AG08395 (cell line): ENCODE measurements at regions not wholly inside any gene's neighbourhood (a gene's known extent, or its start where the extent isn't known, plus 50 kb on each side); places are given as distances from the start of the nearest gene placed in this dataset.
"Not testable (repeated sequence)": the region's sequence is repeated elsewhere in the genome, so short reads cannot be mapped to it uniquely, and the experiment has no call there.

Experiments
- DNase-seq: peaks from one replicate; pipeline ENCODE4 v3.0.0; 2012; ENCODE audit warnings: mixed read lengths, low spot score

DNA sequence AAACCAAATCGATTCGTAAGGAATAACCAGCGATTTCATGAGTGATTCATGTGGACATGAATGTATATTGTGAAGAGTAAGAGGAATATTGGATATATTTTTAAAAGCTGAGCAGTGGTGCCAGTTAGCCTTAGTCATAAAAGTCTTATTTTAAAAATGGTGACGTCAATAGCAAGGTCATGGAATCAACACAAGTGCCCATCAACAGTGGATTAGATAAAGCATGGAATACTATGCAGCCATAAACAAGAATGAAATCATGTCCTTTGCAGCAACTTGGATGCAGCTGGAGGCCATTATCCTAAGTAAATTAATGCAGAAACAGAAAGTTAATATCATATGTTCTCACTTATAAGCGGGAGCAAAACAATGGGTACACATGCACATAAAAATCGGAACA is 89.0 kb upstream of the STOX2 start:
- no peak for DNase-seq

DNA sequence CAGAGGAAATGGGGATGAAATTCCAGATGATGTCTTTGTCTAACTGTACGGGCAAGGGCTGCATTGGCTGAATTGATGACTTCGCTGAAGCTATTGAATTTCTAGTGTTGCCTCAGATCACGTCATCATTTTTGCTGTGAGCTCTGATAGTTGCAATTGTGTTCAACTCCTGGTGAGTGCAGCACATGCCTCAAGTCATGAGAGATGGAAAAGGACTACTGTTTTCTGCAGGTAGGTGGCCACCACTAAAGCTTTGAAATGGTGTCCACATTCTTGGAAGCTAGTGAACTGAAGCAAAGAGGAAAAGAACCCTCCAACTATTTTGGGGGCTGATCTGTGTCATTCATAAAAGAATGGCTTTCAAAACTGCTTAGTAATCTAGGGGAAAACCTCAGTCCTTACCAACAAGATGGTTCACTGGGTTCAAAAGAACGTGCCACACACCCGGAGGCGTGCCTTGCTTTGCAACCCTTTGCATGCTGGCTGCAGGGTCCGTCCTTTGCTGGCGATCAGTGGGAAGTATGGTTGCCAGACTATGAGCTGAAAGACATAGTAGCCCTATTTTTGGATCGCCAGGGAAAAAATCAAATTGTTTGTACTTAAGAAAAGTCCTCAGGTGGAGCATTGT is 88.1 kb upstream of the STOX2 start:
- no peak for DNase-seq

DNA sequence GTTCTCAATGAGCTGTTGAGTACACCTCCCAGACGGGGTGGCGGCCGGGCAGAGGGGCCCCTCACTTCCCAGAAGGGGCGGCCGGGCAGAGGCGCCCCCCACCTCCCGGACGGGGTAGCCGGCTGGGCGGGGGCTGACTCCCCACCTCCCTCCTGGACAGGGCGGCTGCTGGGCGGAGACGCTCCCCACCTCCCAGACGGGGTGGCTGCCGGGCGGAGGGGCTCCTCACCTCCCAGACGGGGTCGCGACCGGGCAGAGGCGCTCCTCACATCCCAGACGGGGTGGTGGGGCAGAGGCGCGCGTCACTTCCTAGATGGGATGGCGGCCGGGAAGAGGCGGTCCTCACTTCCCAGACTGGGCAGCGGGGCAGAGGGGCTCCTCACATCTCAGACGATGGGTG is 86.5 kb upstream of the STOX2 start:
- not testable (repeated sequence) for DNase-seq

DNA sequence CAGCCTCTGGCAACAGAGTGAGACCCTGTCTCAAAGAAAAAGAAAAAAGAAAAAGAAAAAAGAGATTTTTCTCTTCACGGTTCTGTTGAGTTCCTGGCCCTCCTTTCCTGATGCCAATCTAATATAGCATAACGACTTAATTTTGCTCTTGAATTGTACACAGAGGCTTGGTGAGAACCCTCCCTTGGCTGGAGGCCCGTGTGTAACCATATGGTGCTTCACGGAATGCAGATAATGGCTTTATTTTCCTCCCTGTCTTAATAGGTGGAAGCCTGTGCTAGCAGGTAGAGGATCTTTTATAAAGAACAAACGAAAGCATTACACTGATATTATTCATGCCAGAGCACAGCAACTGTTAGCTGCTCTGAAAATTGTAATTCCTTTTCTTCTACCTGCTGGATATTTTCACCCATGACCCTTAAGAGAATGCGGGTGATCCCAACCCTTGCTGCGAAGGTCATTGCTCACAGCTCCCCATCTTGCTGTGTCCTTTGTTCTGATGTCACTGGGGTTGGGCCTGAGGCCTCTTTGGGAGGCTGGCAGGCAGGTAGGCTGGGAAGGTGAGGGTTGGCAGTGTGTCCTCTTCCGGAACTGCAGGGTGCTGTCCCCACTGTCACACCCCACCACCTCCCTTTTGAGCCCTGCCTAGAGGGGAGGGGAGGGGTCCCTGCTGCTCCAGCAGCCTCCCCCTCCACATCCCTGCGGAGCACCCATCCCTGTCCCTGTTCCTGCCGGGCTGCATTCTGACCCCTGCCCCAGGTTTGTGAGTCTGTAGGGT is 83.8 kb upstream of the STOX2 start:
- DNase-seq, result no peak

DNA sequence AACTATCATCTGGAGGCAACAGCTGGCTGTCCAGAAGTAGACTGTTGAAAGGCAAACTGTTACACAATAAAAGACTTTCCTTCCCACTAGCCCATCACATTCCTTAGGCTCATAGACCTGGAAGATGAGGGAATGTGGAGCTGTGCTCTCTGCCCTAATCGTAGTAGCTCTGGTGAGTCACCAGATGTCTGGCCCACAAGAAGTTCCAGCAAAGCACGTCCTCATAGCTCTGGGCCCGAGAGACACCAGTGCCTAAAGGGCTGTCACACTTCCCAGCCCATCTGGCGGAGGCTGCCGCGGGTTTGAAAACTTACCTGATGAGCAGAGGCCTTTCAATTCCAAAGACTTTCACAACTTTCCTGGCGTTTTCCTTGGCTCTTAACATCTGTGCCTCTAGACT is 81.7 kb upstream of the STOX2 start:
- DNase-seq, result peak; percentile 62

DNA sequence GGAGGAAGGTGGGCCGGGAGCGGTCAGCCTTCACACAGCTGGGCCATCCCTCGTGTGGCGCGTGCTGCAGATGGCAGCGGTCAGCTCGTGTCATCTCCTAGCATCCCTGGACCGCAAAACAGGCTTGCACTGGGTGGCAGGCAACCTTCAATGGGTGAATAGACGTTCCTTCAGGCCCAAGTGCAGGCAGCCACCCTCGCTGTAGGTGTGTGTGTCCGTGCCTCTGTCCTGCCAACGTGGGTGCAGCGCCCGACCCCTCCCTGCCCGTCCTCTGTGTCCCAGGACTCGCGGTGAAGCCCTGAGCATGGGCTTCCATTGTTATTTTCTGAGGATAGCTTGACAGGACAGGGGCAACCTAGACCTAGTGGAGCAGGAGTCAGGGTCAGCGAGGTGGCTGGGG is 79.8 kb upstream of the STOX2 start:
- no peak for DNase-seq

DNA sequence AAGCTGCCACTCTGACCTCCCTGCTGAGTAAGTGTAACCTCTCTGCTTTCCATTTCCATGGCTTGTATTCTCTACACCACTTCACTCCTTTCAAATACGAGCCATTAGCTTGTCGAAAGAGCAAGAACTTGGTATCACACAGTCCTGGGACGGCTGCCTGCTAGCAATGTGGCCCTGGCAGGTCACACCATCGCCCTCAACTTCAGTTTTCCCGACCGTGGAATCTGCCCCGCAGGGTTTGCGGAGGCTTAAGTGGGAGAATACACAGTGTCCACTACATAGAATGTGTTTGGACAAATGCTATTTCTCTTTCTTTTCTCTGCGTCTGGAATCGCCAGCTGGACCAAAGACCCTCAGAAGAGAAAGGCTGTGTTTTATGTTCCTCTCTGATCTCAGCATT is 78.6 kb upstream of the STOX2 start:
- no peak for DNase-seq

DNA sequence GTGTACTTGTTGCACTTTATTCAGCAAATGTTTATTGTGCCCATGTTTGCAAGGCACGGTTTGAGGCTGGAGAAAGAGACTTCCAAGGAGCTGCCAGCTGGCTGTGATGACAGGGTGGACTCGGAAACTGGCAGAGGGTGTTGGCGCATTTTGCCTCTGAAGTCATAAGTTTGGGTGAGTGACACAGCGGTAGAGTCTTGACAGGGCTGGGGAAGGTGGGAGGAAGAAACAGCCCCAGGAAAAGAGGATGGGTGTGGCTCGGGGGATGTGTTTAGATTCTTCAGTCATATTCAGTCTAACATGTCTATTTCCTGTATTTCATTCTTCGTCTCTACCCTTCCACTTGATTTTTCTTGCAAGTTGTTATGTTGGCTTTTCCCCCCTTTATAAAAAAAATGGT is 77.0 kb upstream of the STOX2 start:
- DNase-seq, result no peak

DNA sequence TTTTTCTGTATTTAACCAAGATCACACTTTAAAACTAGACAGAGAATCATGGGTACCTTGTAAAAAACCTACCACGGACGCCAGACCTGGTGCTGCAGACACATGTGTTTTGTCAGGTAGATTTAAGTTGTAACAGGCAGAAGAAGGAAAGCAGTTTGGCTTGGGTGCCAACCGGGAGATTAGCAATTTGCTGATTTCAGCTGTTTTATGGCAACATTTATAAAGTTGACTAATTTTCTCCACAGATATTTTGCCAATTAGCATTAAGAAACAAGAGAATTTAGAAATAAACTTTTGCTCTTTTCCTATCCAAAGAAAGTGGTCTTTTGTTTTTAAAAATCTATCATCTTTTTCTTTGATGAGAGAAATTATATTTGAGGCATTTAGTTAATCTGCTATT is 76.3 kb upstream of the STOX2 start:
- no peak for DNase-seq

DNA sequence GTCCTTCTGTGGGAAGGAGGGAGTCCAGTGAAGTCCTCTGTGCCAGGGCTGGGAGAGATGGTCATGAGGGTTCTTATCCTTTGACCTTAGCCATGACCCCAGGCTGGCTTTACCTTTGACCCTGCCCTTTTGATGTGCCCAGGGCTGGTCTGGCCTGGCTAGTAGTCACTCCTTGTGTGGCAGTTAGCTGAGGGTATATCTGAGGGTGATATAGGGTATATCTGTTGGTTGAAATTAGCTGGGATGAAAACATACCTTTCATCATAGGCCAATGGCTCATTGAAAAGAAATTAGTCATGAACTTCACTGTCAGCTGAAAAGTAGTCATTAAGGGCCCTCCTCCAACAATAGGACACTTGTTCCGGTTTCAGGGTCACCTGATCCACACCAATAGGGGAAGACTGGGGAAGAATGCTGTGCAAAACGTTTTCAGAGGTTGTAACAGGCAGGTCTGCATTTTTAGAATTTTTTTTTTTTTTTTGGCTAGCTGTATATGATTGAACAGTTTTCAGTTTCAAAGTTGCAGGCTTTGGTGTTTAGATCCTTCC is 74.6 kb upstream of the STOX2 start:
- no peak for DNase-seq

DNA sequence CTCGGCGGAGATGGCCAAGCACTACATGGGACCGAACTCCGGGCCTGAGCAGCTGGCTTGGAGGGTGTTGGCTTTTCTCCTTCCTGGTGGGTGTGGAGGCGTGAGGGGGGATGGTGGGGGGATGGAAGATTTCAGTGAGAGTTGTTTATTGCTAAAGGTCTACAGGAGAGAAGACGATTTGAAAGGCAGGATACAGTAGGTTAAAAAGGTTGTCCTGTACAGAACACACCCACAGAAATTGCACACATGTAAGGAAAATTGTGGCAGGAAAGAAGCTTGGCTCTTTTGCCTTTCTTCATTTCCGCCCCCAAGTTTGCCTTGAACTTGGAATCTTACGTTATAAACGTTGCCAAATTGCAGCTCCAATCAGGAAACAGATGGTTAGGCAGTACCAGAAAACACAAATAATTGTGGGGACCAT is 74.1 kb upstream of the STOX2 start:
- no peak for DNase-seq

DNA sequence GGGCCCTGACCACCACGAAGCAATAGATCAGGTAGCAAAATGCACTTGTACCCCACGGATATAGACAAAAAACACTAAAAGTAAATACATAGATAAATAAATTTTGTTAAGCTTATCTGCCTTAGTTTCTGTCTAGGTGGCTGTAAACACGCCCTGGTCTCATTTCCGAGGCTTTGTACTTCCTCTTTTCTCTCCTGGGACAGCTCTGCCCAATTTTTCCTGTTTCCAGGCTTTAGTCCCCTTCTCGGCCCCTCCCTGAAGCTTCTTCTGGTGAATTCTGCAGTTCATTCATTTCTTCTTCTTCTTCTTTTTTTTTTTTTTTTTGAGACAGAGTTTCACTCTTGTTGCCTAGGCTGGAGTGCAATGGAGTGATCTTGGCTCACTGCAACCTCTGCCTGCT is 73.4 kb upstream of the STOX2 start:
- DNase-seq, result no peak

DNA sequence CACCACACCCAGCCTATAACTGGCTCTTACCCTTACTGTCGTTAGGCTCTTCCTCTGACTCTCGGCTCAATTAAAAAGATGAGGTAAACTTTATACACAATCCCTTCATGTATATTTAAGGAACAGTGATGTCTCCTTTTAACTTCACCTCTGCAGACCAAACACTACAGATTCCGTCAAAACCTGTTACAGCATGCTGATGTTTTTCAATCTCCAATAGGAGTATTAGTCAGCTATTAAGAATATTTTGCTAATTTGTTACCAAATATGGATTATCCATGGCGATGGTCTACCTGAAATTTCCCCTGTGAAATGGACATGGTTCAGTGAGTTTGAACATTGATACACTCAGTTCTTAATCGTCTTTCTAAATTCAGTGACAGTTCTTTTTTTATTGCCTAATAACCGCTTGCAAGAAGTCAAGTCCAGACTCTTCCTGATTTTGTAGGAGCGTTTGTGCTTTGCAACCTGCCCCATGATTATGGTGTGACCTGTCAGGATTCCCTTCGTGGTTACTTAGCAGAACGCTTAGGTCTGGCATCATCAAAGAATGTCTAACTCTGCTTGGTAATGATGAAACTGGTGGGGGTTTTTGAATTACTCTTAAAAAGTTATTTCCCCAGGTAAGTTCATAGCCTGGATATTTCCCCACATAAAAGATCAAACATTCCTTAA is 72.2 kb upstream of the STOX2 start:
- no peak for DNase-seq

DNA sequence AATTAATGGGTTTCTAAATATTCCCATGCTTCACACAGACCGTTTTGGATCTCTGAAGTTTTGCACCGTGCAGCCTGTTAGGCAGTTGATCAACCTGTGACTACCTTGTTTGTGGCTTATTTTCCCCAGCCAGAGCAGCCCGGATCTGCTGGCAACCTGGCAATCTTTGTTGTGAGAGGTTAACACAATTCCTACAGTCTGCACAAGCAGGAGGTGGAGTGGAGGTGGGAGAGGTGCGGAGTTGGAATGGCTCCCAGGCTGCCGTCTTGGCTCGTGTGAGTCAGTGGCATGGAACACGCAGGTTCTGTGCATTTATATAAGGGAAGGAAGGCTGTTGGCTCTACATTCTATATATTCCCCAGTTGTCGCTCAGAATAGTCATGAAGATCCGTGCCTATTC is 70.9 kb upstream of the STOX2 start:
- DNase-seq, result no peak

DNA sequence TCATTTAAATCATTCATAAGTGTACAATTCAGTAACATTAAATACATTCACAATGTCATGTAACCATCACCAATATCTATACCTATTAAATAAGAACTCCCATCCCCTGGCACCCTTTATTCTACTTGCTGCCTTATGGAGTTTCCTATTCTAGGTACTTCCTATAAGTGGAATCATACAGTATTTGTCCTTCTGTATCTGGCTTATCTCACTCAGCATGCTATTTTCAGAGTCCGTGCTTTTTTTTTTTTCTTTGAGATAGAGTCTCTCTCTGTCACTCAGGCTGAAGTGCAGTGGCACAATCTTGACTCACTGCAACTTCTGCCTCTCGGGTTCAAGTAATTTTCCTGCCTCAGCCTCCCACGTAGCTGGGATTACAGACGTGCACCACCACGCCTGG is 67.9 kb upstream of the STOX2 start:
- no peak for DNase-seq

DNA sequence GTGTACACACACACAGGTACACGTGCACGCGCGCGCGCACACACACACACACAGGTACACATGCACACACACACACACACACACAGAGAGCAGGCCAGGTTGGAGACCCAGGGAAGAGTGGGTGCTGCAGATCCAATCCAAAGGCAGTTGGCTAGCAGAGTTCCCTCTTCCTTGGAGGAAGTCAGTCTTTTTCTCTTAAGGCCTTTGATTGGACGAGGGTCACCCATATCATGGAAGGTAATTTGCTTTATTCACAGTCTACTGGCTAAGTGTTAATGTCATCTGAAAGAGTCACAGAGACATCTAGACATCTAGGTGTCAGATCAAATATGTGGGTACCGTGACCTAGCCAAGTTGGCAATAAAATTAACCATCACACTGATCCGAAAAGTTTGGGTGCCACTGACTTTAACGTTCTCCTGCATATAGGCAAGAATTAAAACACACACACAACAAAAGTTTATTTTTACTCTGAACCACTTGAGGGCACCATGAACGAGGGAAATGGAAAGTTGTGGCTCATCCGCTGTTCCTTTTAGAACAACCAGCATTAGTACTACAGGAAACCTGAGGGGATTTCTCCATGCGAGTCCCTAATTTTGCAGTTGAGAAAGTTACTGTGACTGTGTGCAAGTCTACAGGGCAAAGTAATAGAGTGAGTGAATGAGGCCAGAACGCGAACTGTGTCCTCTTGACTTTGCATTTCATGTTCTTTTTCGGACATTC is 66.0 kb upstream of the STOX2 start:
- no peak for DNase-seq

DNA sequence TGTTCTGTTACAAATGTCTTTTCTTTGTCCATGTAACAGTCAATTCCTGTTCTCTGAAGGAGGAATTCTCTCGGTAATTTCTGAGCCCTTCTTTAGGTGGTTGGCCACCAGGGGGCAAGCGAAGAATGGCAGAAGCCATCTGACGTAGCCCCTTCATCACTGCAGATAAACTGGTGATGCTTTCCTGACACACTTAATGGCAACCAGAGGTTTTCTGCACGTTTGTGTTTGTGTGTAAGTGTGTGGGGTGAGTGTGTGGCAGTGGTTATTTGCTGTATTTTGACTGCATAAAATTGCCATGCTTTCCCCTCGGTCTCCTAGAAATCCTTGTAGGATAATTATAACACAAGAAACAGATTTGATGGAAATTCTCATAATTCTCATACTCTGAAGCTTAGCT is 64.8 kb upstream of the STOX2 start:
- peak; percentile 74 for DNase-seq

DNA sequence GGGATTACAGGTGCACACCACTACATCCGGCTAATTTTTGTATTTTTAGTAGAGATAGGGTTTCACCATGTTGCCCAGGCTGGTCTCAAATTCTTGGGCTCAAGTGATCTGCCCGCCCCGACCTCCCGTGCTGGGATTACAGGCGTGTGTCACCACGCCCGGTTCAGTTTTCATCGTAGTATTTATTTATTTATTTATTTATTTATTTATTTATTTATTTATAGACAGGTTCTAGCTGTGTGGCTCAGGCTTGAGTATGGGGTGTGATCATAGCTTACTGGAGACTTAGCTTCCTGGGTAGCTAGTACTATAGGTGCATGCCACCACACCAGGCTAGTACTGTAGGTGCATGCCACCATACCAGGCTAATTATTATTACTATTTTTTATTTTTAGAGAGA is 64.1 kb upstream of the STOX2 start:
- DNase-seq, result no peak

DNA sequence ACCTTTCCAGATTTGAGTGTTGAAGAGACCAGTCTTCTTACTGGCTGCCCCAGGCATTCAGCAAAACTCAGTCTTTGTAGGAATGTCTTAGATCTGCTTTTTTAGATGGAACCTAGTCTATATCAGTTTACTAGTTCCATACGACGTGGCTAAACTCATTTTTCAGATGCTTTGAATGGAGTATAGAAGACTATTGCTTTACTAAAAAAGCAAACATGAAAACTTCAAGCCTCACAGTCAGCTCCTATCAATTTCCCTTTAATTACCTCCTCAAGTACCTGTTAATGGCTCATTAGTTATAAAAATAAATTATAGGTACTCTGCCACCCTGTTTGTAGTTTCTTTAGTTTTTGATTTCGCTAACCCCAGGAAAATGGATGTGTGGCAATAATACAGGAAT is 63.0 kb upstream of the STOX2 start:
- DNase-seq, result no peak

DNA sequence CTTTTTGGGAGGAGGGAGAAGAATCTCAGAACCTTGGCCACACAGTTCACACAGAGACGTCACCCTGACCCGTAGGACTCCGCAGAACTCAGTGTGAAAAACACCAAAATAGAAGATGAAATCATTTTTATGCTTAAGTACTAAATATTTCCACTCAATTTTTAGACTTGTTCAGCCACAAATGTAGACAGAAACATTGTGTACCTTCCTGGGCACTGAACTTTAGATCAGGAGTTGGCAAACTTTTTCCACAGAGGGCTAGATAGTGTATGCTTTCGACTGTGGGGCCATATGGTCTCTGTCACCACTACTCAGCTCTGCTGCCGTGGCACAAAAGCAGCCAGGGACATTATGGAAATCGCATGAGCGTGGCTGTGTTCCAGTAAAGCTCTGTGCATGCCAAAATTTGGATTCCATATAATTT is 61.8 kb upstream of the STOX2 start:
- no peak for DNase-seq

DNA sequence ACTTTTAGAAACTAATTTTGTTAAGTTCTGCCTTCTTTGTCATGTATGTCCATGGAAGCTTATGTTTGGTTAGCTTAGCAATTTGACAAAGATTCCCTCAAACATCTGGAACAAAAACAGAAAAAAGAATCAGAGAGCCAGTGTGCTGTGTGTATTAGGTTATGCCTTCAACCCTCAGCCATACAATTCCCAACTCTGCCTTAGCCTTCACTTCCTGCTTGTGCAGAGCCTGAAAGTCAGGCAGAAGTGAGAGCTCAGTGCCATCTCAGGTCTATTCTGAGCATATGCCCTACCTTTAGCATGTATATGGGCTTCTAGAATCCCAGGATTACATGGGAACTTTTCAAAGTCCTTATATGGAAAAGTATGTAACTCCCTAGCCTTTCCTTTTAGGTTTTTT is 58.2 kb upstream of the STOX2 start:
- DNase-seq, result no peak

DNA sequence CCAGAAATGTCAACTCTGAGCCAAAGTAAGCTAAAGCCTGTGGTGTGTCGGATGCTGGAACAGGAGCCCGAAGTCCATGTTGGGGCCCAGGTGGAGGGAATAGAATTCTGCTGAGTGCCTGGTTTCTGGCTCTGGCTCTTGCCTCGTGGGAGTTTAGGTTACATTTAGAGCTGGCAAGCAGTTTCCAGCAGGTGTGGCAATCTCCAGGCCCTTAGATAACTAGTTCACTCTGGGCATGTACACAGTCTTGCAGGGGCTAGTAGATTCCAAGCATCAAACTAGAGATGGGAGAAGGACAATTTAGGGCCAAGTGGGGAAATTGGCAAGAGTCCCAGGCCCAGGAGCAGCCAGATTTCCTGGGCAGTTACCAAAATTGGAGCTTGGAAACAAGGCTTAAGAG is 56.3 kb upstream of the STOX2 start:
- DNase-seq, result no peak
